HUES48 (cell line): ENCODE measurements at regions not wholly inside any gene's neighbourhood (a gene's known extent, or its start where the extent isn't known, plus 50 kb on each side); places are given as distances from the start of the nearest gene placed in this dataset.

Experiments used
- H3K27ac ChIP-seq: one replicate; pipeline ENCODE4 v1.7.0; 2013; ENCODE audit warnings: low read depth, low read length, inconsistent platforms
- H3K27me3 ChIP-seq: 2 replicates; pipeline ENCODE4 v1.6.1; 2013; ENCODE audit warnings: mild to moderate bottlenecking, low read length; ENCODE audit not compliant: control insufficient read depth, insufficient read depth
- H3K36me3 ChIP-seq: 2 replicates; pipeline ENCODE4 v1.6.1; 2013; ENCODE audit warnings: low read length; ENCODE audit not compliant: control insufficient read depth, insufficient read depth
- H3K4me1 ChIP-seq: 2 replicates; pipeline ENCODE4 v1.6.1; 2013; ENCODE audit warnings: mild to moderate bottlenecking, low read length; ENCODE audit not compliant: control insufficient read depth, insufficient read depth
- H3K4me3 ChIP-seq: 2 replicates; pipeline ENCODE4 v1.5.1; 2013; ENCODE audit warnings: mild to moderate bottlenecking, low read depth, low read length
- H3K9ac ChIP-seq: 2 replicates; pipeline ENCODE4 v1.6.1; 2013; ENCODE audit warnings: mild to moderate bottlenecking, low read depth, low read length, moderate library complexity
- H3K9me3 ChIP-seq: 2 replicates; pipeline ENCODE4 v1.6.1; 2013; ENCODE audit warnings: low read length; ENCODE audit not compliant: control insufficient read depth, insufficient read depth

- Histone ChIP-seq H3K9me3 (no peaks in the 10 kb centered on the region), H3K36me3 (no peaks in the 10 kb centered on the region), H3K27me3 (no peaks in the 10 kb centered on the region), H3K4me1 (no peaks in the 10 kb centered on the region), H3K27ac (no peak overlapping the region), H3K4me3 (no peak overlapping the region), H3K9ac (no peak overlapping the region)
These were observed 470.3 kb downstream of the MBD2 start for GRCh38 chr18:53754154-53754553.

GRCh38 chr18:53753601-53754000 is 470.9 kb downstream of the MBD2 start:
- H3K9ac ChIP-seq, result no peak overlapping the region
- no peaks in the 10 kb centered on the region for H3K27me3 ChIP-seq
- no peaks in the 10 kb centered on the region for H3K36me3 ChIP-seq
- no peak overlapping the region for H3K4me3 ChIP-seq
- no peak overlapping the region for H3K27ac ChIP-seq
- no peaks in the 10 kb centered on the region for H3K9me3 ChIP-seq
- H3K4me1 ChIP-seq, result peaks cover 5% of the 10 kb centered on the region; the same call in 1 of the 2 replicates

- Histone ChIP-seq H3K27ac (no peak overlapping the region), H3K9ac (no peak overlapping the region), H3K4me1 (peaks cover 6% of the 10 kb centered on the region; the same call in 1 of the 2 replicates), H3K9me3 (no peaks in the 10 kb centered on the region), H3K4me3 (no peak overlapping the region), H3K36me3 (no peaks in the 10 kb centered on the region), H3K27me3 (no peaks in the 10 kb centered on the region)
These were observed 471.6 kb downstream of the MBD2 start for GRCh38 chr18:53752781-53753367.

GRCh38 chr18:53749766-53750165 is 474.7 kb downstream of the MBD2 start:
- no peak overlapping the region for H3K4me3 ChIP-seq
- H3K27ac ChIP-seq, result no peak overlapping the region
- H3K9ac ChIP-seq, result no peak overlapping the region
- H3K9me3 ChIP-seq, result no peaks in the 10 kb centered on the region
- H3K4me1 ChIP-seq, result peaks cover 10% of the 10 kb centered on the region
- no peaks in the 10 kb centered on the region for H3K36me3 ChIP-seq
- no peaks in the 10 kb centered on the region for H3K27me3 ChIP-seq

- Histone ChIP-seq H3K36me3 (no peaks in the 10 kb centered on the region), H3K27me3 (no peaks in the 10 kb centered on the region), H3K27ac (no peak overlapping the region), H3K9me3 (no peaks in the 10 kb centered on the region), H3K4me1 (peaks cover 10% of the 10 kb centered on the region), H3K9ac (no peak overlapping the region), H3K4me3 (no peak overlapping the region)
These were observed 476.8 kb downstream of the MBD2 start for GRCh38 chr18:53747663-53748160.

GRCh38 chr18:53747210-53747609 is 477.3 kb downstream of the MBD2 start:
- H3K27ac ChIP-seq, result no peak overlapping the region
- H3K36me3 ChIP-seq, result no peaks in the 10 kb centered on the region
- peaks cover 10% of the 10 kb centered on the region for H3K4me1 ChIP-seq
- no peak overlapping the region for H3K4me3 ChIP-seq
- H3K9ac ChIP-seq, result no peak overlapping the region
- H3K27me3 ChIP-seq, result no peaks in the 10 kb centered on the region
- H3K9me3 ChIP-seq, result no peaks in the 10 kb centered on the region

- peaks cover 10% of the 10 kb centered on the region for H3K4me1 ChIP-seq
- H3K27ac ChIP-seq, result no peak overlapping the region
- H3K27me3 ChIP-seq, result no peaks in the 10 kb centered on the region
- H3K9me3 ChIP-seq, result no peaks in the 10 kb centered on the region
- H3K36me3 ChIP-seq, result no peaks in the 10 kb centered on the region
- H3K9ac ChIP-seq, result no peak overlapping the region
- H3K4me3 ChIP-seq, result no peak overlapping the region; the same call in 1 of the 2 replicates
These were observed 478.5 kb downstream of the MBD2 start for GRCh38 chr18:53745986-53746385.

GRCh38 chr18:53745224-53745967 is 479.1 kb downstream of the MBD2 start:
- no peaks in the 10 kb centered on the region for H3K27me3 ChIP-seq

GRCh38 chr18:53739700-53740099 is 484.8 kb downstream of the MBD2 start:
- Histone ChIP-seq H3K9ac (no peak overlapping the region), H3K27ac (no peak overlapping the region), H3K4me3 (no peak overlapping the region), H3K36me3 (no peaks in the 10 kb centered on the region), H3K9me3 (no peaks in the 10 kb centered on the region), H3K4me1 (no peaks in the 10 kb centered on the region), H3K27me3 (no peaks in the 10 kb centered on the region)

More at GRCh38 chr18:53745224-53745967, 479.1 kb downstream of the MBD2 start:
- Histone ChIP-seq H3K4me3 (no peak overlapping the region; the same call in 1 of the 2 replicates), H3K27ac (no peak overlapping the region), H3K4me1 (peaks cover 10% of the 10 kb centered on the region), H3K9ac (no peak overlapping the region), H3K9me3 (no peaks in the 10 kb centered on the region), H3K36me3 (no peaks in the 10 kb centered on the region)

- Histone ChIP-seq H3K4me3 (no peak overlapping the region), H3K4me1 (no peaks in the 10 kb centered on the region), H3K27ac (no peak overlapping the region), H3K27me3 (no peaks in the 10 kb centered on the region), H3K9me3 (no peaks in the 10 kb centered on the region), H3K36me3 (no peaks in the 10 kb centered on the region), H3K9ac (no peak overlapping the region)
These were observed 488.9 kb downstream of the MBD2 start for GRCh38 chr18:53735526-53735925.

GRCh38 chr18:53715243-53715853 is 509.1 kb downstream of the MBD2 start:
- no peak overlapping the region for H3K27ac ChIP-seq
- H3K9ac ChIP-seq, result no peak overlapping the region
- no peak overlapping the region for H3K4me3 ChIP-seq
- no peaks in the 10 kb centered on the region for H3K36me3 ChIP-seq
- H3K9me3 ChIP-seq, result no peaks in the 10 kb centered on the region
- peaks cover 13% of the 10 kb centered on the region for H3K4me1 ChIP-seq
- no peaks in the 10 kb centered on the region for H3K27me3 ChIP-seq
